Gastroesophageal sphincter (tissue), 4 donors: ENCODE measurements at regions not wholly inside any gene's neighbourhood (a gene's known extent, or its start where the extent isn't known, plus 50 kb on each side); places are given as distances from the start of the nearest gene placed in this dataset.

Experiments
- ATAC-seq: fragments of 150-250 bp; one replicate; pipeline ENCODE4 v1.9.1; 2016; ENCODE audit warnings: mild to moderate bottlenecking, moderate library complexity
- H3K27ac ChIP-seq, 4 donors: fragments of 200-600 bp; sonication (generic) in 3 of 4; 1 replicate in 3 of 4; 2 replicates in 1 of 4; pipeline ENCODE4 v1.5.1; 2016 to 2019
- H3K27me3 ChIP-seq: fragments of 200-600 bp; sonication (generic); one replicate; pipeline ENCODE4 v1.5.1; 2019
- H3K36me3 ChIP-seq, 2 donors: fragments of 200-600 bp; sonication (generic); one replicate each; pipeline ENCODE4 v1.5.1; 2019; ENCODE audit warnings: control low read depth in 1 of 2
- H3K4me1 ChIP-seq, 3 donors: fragments of 200-600 bp; sonication (generic); 1 replicate in 2 of 3; 2 replicates in 1 of 3; pipeline ENCODE4 v1.5.1; 2016 to 2019; ENCODE audit warnings: control low read depth in 2 of 3
- H3K4me3 ChIP-seq, 2 donors: fragments of 200-600 bp; sonication (generic); one replicate each; pipeline ENCODE4 v1.5.1; 2019; ENCODE audit warnings: mild to moderate bottlenecking in 1 of 2, moderate library complexity in 1 of 2
- H3K9me3 ChIP-seq, 3 donors: fragments of 200-600 bp; sonication (generic); one replicate each; pipeline ENCODE4 v1.5.1; 2017 to 2019; ENCODE audit warnings: control low read depth in 2 of 3
- EP300 ChIP-seq: sonication (generic); formaldehyde crosslinking; IDR thresholded peaks from one replicate; pipeline ENCODE4 v1.6.1; 2017; ENCODE audit warnings: antibody characterized with exemption, mild to moderate bottlenecking
- POLR2A ChIP-seq, 2 donors: fragments of 450-650 bp; IDR thresholded peaks; one replicate each; pipeline ENCODE4 v1.6.1; 2017; ENCODE audit warnings: antibody characterized with exemption in 2 of 2, mild to moderate bottlenecking in 2 of 2, moderate library complexity in 1 of 2
- POLR2AphosphoS5 ChIP-seq: sonication (generic); formaldehyde crosslinking; IDR thresholded peaks from one replicate; pipeline ENCODE4 v1.6.1; 2017; ENCODE audit warnings: antibody characterized with exemption
- WGBS, 2 donors: methylation state at CpG; one replicate each; pipeline ENCODE4 v1.1.5; 2018; ENCODE audit warnings: low coverage in 1 of 2; 5-methylcytosine and 5-hydroxymethylcytosine counted together
- TF ChIP-seq, protein P1 (sequence below), 4 experiments: fragments of 200-600 bp in 2 of 4; fragments of 450-650 bp in 2 of 4; sonication (generic) in 1 of 4; IDR thresholded peaks; one replicate each; pipeline ENCODE4 v1.5.1; 2017 to 2019; ENCODE audit warnings: antibody characterized with exemption in 4 of 4, mild to moderate bottlenecking in 2 of 4, moderate library complexity in 2 of 4

DNA sequence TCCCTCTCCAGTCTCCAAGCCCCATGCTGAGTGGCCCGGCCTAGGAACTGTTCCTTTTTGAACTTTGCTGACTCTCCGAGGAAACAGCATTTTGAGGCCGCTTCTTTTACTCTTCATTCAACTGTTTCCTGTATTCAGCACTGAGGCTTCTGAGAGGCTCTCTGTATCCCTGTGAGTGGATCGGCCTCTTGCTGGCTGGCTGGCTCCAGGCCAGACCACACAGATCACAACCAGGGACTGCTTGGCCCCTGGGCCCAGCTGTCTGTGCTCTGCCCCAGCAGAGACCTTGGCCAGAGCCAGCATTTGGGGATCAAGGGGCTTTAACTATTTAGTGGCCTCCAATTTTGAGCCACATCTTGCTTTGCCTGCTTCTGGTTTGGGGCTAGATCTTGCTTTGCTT, 75.6 kb upstream of the KL start:
- H3K27me3 ChIP-seq, result no peaks in the 10 kb centered on the region
- peaks cover 0 to 5% (median 0%) of the 10 kb centered on the region in 3 donors for H3K9me3 ChIP-seq
- WGBS, 2 donors, result 40 to 65% methylated on average over 2 to 4 of the region's 4 CpGs
- H3K4me3 ChIP-seq, result no peak overlapping the region
- no peak for ATAC-seq
- no peaks in the 10 kb centered on the region for H3K4me1 ChIP-seq
- TF ChIP-seq EP300, result no peak
- TF ChIP-seq, protein P1, sequence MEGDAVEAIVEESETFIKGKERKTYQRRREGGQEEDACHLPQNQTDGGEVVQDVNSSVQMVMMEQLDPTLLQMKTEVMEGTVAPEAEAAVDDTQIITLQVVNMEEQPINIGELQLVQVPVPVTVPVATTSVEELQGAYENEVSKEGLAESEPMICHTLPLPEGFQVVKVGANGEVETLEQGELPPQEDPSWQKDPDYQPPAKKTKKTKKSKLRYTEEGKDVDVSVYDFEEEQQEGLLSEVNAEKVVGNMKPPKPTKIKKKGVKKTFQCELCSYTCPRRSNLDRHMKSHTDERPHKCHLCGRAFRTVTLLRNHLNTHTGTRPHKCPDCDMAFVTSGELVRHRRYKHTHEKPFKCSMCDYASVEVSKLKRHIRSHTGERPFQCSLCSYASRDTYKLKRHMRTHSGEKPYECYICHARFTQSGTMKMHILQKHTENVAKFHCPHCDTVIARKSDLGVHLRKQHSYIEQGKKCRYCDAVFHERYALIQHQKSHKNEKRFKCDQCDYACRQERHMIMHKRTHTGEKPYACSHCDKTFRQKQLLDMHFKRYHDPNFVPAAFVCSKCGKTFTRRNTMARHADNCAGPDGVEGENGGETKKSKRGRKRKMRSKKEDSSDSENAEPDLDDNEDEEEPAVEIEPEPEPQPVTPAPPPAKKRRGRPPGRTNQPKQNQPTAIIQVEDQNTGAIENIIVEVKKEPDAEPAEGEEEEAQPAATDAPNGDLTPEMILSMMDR (IDR thresholded peaks at IDR 0.05), result no peak
- TF ChIP-seq POLR2A (IDR thresholded peaks at IDR 0.05), result no peak
- TF ChIP-seq POLR2AphosphoS5, result no peak
- no peaks in the 10 kb centered on the region for H3K36me3 ChIP-seq
- no peak overlapping the region for H3K27ac ChIP-seq

DNA sequence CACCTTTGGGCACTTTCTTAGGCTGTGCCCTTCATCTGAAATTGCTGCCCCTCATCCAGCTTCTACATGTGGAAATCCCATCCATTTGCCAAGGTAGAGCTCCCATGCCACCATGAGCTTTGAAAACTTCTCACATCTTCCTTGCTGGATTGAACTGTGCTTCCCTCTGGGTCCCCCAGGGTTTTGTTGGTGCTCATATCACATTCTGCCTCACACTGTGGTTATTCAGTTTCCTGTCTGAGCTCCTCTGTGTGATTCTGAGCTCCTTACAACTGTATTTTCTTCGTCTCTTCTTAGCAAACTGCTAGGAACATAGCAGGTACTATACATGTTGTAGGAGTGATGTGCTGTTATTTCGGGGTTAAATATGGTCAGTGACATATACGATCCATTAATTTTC, 74.9 kb upstream of the KL start:
- WGBS, 2 donors, result 81 to 83% methylated on average over 3 of the region's 3 CpGs
- H3K27me3 ChIP-seq, result no peaks in the 10 kb centered on the region
- H3K4me3 ChIP-seq, result no peak overlapping the region
- H3K9me3 ChIP-seq, result peaks cover 0 to 5% (median 0%) of the 10 kb centered on the region in 3 donors
- no peaks in the 10 kb centered on the region for H3K36me3 ChIP-seq
- no peak for ATAC-seq
- TF ChIP-seq POLR2AphosphoS5 (no peak), EP300 (no peak)
- H3K27ac ChIP-seq, result no peak overlapping the region
- H3K4me1 ChIP-seq, result no peaks in the 10 kb centered on the region

DNA sequence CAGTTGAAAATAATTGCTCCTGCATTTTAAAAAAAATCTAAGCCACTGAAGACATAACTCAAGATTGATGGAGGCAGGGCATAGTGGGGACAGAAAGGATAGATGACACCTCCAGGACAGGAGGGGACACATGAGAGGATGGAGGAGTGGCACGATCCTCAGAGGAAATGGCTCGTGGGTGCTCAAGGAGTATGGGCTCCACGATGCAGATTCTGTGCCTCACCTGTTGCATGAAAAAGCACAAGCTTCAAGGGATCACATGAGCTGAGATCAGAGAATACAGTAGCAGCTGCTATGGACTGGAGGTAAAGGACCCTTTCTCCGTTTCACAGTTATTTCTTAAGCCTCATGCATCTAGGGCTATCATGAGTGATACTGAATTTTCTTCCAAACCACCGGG, 69.7 kb upstream of the KL start:
- Histone ChIP-seq H3K36me3 (no peaks in the 10 kb centered on the region), H3K4me1 (no peaks in the 10 kb centered on the region), H3K27me3 (no peaks in the 10 kb centered on the region), H3K4me3 (no peak overlapping the region), H3K27ac (no peak overlapping the region), H3K9me3 (no peaks in the 10 kb centered on the region)
- ATAC-seq, result no peak
- no peak for TF ChIP-seq EP300
- no peak for TF ChIP-seq POLR2AphosphoS5
- TF ChIP-seq, protein P1 (IDR thresholded peaks at IDR 0.05), result no peak
- no peak for TF ChIP-seq POLR2A (IDR thresholded peaks at IDR 0.05)
- 78 to 97% methylated on average over 5 of the region's 5 CpGs for WGBS, 2 donors

DNA sequence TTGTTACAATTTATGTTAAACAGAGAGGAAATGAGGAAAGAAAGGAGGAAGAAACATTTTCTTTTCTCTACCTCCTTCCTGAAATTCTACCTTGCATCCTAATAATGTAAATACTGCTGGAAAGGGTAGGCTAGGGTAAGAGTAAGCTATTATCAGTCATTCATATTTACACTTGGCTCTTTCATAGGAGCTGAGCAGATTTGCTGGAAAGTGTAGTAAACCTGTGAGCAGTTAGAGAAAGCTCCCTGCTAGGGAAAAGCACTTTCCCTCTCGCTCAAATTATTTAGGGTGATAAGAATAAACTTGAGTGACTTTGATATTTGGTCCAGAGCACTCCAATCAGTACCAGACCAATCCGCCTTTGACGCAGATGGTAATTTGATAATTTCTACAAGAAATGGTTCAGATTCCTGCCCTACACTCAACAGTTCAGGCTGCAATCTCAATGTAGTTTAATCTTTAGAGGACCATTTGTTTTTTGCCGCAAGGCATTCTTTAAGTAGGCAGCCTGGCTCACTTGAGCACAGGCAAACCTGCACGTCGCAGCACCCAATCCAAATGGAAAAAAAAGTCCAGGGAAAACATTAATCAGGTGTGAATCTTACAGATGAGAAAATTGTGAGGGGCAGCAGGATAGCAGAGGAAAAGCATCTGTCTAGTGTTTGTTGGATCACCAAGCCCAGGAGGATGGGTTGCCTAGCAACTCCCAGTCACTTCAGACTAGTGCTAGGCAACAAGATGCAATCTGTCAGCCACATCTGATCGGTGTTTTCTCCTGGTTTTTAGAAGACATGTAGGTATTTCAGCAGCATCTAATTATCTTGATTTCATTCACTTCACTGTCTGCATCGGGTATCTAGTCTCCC, 68.6 kb upstream of the KL start:
- H3K27me3 ChIP-seq, result no peaks in the 10 kb centered on the region
- 50 to 79% methylated on average over 8 of the region's 8 CpGs for WGBS, 2 donors
- no peak overlapping the region for H3K27ac ChIP-seq
- no peak for ATAC-seq
- H3K36me3 ChIP-seq, result no peaks in the 10 kb centered on the region
- no peaks in the 10 kb centered on the region for H3K4me1 ChIP-seq
- H3K9me3 ChIP-seq, result no peaks in the 10 kb centered on the region
- no peak overlapping the region for H3K4me3 ChIP-seq
- TF ChIP-seq POLR2A (IDR thresholded peaks at IDR 0.05), result no peak

DNA sequence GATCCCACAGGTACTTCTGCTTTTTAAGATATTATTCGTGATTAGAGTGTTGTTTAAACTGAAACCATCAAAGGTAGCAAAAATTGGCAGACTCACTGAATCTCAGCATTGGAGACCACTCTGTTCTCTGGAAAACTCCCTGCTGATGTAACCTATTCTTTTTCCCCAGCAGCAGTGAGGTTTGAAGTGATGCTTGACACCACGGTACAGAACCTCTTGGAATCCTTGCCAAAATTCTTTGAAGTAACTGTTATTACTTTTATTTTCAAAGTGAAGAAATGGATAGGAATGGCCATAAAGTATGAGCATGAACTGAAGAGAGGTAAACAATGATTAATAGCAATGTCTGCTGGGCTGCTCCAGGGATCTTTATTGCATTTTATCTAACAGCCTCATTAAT, 66.4 kb upstream of the KL start:
- Histone ChIP-seq H3K4me3 (no peak overlapping the region), H3K9me3 (no peaks in the 10 kb centered on the region), H3K36me3 (no peaks in the 10 kb centered on the region), H3K4me1 (no peaks in the 10 kb centered on the region), H3K27me3 (no peaks in the 10 kb centered on the region), H3K27ac (no peak overlapping the region)
- 48 to 57% methylated on average over 2 of the region's 2 CpGs for WGBS, 2 donors
- TF ChIP-seq POLR2AphosphoS5, result no peak
- TF ChIP-seq, protein P1 (IDR thresholded peaks at IDR 0.05), result no peak
- TF ChIP-seq POLR2A (IDR thresholded peaks at IDR 0.05), result no peak
- no peak for TF ChIP-seq EP300
- no peak for ATAC-seq

DNA sequence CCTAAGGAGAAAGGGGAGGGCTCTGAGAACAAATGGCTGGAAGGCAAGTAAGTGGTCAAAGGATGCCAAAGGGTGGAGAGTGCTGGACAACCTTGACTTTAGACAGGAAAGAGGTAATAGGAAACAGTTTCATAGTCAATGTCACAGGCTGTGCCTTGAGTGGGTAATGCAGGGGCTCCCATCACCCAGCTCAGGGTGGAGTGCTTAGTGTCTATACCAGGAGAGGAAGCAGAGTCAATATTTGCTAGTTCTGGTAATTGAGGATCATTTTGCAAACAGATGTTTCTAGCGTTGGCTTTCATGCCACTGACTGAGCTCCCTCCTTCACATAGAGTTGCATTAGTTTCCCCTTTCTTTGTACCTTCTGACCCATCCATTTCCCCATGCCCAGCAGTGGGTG, 64.6 kb upstream of the KL start:
- WGBS, 2 donors, result 78% methylated on average over 1 of the region's 1 CpG; no CpG with 5 or more reads in 1 of the 2 donors
- ATAC-seq, result no peak
- Histone ChIP-seq H3K9me3 (no peaks in the 10 kb centered on the region), H3K4me1 (no peaks in the 10 kb centered on the region), H3K36me3 (no peaks in the 10 kb centered on the region), H3K4me3 (no peak overlapping the region), H3K27me3 (no peaks in the 10 kb centered on the region), H3K27ac (no peak overlapping the region)
- TF ChIP-seq EP300, result no peak
- TF ChIP-seq POLR2A (IDR thresholded peaks at IDR 0.05), result no peak
- TF ChIP-seq, protein P1 (IDR thresholded peaks at IDR 0.05), result no peak
- TF ChIP-seq POLR2AphosphoS5, result no peak
